IMR-90 (cell line): ENCODE measurements at regions not wholly inside any gene's neighbourhood (a gene's known extent, or its start where the extent isn't known, plus 50 kb on each side); places are given as distances from the start of the nearest gene placed in this dataset.

ENCODE experiments used
- ATAC-seq: fragments of 200-7000 bp; cut with Tn5 transposase; 2 replicates; pipeline ENCODE4 v1.9.1; 2020; ENCODE audit warnings: low read depth, mild to moderate bottlenecking, moderate library complexity
- BruUV-seq: library from RNA; stranded (reverse); fragments of 400-500 nt; replicated peaks from 2 replicates; lab custom pipeline; 2021; lab: Mats Ljungman, UMichigan
- CTCF ChIA-PET: fragments of 300-600 bp; formaldehyde crosslinking; extraction: SDS; loops from one replicate; lab custom pipeline; 2021; ENCODE audit warnings: antibody characterized with exemption; lab: Yijun Ruan, JAX
- POLR2A ChIA-PET: fragments of 300-600 bp; sonication (Branson Sonifier 250); formaldehyde crosslinking; loops from one replicate; lab custom pipeline; 2022; ENCODE audit warnings: antibody characterized with exemption; ENCODE audit not compliant: unreplicated experiment; lab: Charles Lee
- DNase-seq: peaks from one replicate; pipeline ENCODE4 v3.0.0; 2013
- H2AFZ ChIP-seq: replicated peaks from 2 replicates; pipeline ENCODE3; 2013; ENCODE audit warnings: low read length, mild to moderate bottlenecking; ENCODE audit not compliant: poor library complexity
- H2AK5ac ChIP-seq: 2 replicates; pipeline ENCODE4 v1.6.1; 2013; ENCODE audit warnings: low read depth, low read length, inconsistent platforms
- H2AK9ac ChIP-seq: replicated peaks from 2 replicates; pipeline ENCODE3; 2013; ENCODE audit warnings: mild to moderate bottlenecking, low read depth, low read length, moderate library complexity; ENCODE audit not compliant: poor library complexity
- H2BK120ac ChIP-seq: 2 replicates; pipeline ENCODE4 v1.6.1; 2013; ENCODE audit warnings: low read depth, low read length, inconsistent platforms
- H2BK15ac ChIP-seq: 3 replicates; pipeline ENCODE4 v1.6.1; 2013; ENCODE audit warnings: low read depth, low read length, inconsistent platforms
- H2BK20ac ChIP-seq: 2 replicates; pipeline ENCODE4 v1.6.1; 2013; ENCODE audit warnings: low read depth, mild to moderate bottlenecking, inconsistent platforms, low read length, moderate library complexity
- H2BK5ac ChIP-seq: 2 replicates; pipeline ENCODE4 v1.6.1; 2013; ENCODE audit warnings: mild to moderate bottlenecking, low read depth, low read length, inconsistent platforms; ENCODE audit not compliant: poor library complexity, severe bottlenecking
- H3K14ac ChIP-seq: replicated peaks from 2 replicates; pipeline ENCODE4 v1.6.1; 2013; ENCODE audit warnings: low read depth, low read length, inconsistent platforms
- H3K18ac ChIP-seq: 2 replicates; pipeline ENCODE4 v1.6.1; 2013; ENCODE audit warnings: low read depth, low read length, control low read depth
- H3K23ac ChIP-seq: 2 replicates; pipeline ENCODE4 v1.6.1; 2013; ENCODE audit warnings: low read depth, low read length, inconsistent platforms
- H3K27ac ChIP-seq: 2 replicates; pipeline ENCODE4 v1.5.1; 2013; ENCODE audit warnings: mild to moderate bottlenecking, control low read depth, low read length; ENCODE audit not compliant: insufficient read depth
- H3K27me3 ChIP-seq: 2 replicates; pipeline ENCODE4 v1.6.1; 2013; ENCODE audit warnings: low read length; ENCODE audit not compliant: control insufficient read depth, insufficient read depth
- H3K36me3 ChIP-seq: 2 replicates; pipeline ENCODE4 v1.6.1; 2013; ENCODE audit warnings: low read length, mixed read lengths; ENCODE audit not compliant: control insufficient read depth, insufficient read depth
- H3K4ac ChIP-seq: 2 replicates; pipeline ENCODE4 v1.6.1; 2013; ENCODE audit warnings: low read depth, low read length, inconsistent platforms
- H3K4me1 ChIP-seq: 2 replicates; pipeline ENCODE4 v1.6.1; 2013; ENCODE audit warnings: low read length, mixed read lengths; ENCODE audit not compliant: control insufficient read depth, insufficient read depth
- H3K4me2 ChIP-seq: 2 replicates; pipeline ENCODE4 v1.6.1; 2013; ENCODE audit warnings: low read depth, mild to moderate bottlenecking, control low read depth, low read length, moderate library complexity
- H3K4me3 ChIP-seq: 2 replicates; pipeline ENCODE4 v1.5.1; 2013; ENCODE audit warnings: low read depth, mild to moderate bottlenecking, control low read depth, low read length, moderate library complexity; ENCODE audit not compliant: insufficient read depth
- H3K56ac ChIP-seq: 2 replicates; pipeline ENCODE4 v1.6.1; 2013; ENCODE audit warnings: low read length, inconsistent platforms; ENCODE audit not compliant: insufficient read depth; ENCODE audit errors: extremely low read depth
- H3K79me1 ChIP-seq, 2 experiments: 2 replicates each; pipeline ENCODE4 v1.6.1; 2013; ENCODE audit warnings: low read length in 2 of 2, inconsistent platforms in 1 of 2, low read depth in 1 of 2
- H3K9ac ChIP-seq: 2 replicates; pipeline ENCODE4 v1.6.1; 2013; ENCODE audit warnings: low read depth, low read length, control low read depth
- H3K9me1 ChIP-seq: 2 replicates; pipeline ENCODE4 v1.6.1; 2013; ENCODE audit warnings: low read length, inconsistent platforms; ENCODE audit not compliant: insufficient read depth
- H3K9me3 ChIP-seq: 2 replicates; pipeline ENCODE4 v1.6.1; 2013; ENCODE audit warnings: low read length; ENCODE audit not compliant: control insufficient read depth, insufficient read depth
- H4K20me1 ChIP-seq: 2 replicates; pipeline ENCODE4 v1.6.1; 2013; ENCODE audit warnings: low read length, inconsistent platforms; ENCODE audit not compliant: insufficient read depth
- H4K5ac ChIP-seq: 2 replicates; pipeline ENCODE4 v1.6.1; 2013; ENCODE audit warnings: mild to moderate bottlenecking, low read depth, low read length, control low read depth
- H4K8ac ChIP-seq, 2 experiments: 2 replicates each; pipeline ENCODE4 v1.6.1; 2013; ENCODE audit warnings: low read depth in 2 of 2, low read length in 2 of 2, control low read depth in 1 of 2, inconsistent platforms in 1 of 2
- H4K91ac ChIP-seq: 2 replicates; pipeline ENCODE4 v1.6.1; 2013; ENCODE audit warnings: low read depth, low read length, inconsistent platforms; ENCODE audit not compliant: insufficient read depth
- BHLHE40 ChIP-seq: fragments of 150-350 bp; IDR thresholded peaks from 2 replicates; pipeline ENCODE4 v1.6.1; 2016; ENCODE audit warnings: mild to moderate bottlenecking, low read depth, low read length
- CHD1 ChIP-seq: IDR thresholded peaks from 2 replicates; pipeline ENCODE4 v1.6.1; 2012; ENCODE audit warnings: low read depth, low read length, improper control_type of control experiment
- ELK1 ChIP-seq: fragments of 150-350 bp; IDR thresholded peaks from 2 replicates; pipeline ENCODE4 v1.6.1; 2016; ENCODE audit warnings: low read depth, mild to moderate bottlenecking, low read length, moderate library complexity, borderline replicate concordance
- FOS ChIP-seq: fragments of 150-350 bp; IDR thresholded peaks from 2 replicates; pipeline ENCODE4 v1.6.1; 2016; ENCODE audit warnings: low read depth, low read length
- MAFK ChIP-seq: IDR thresholded peaks from 2 replicates; pipeline ENCODE4 v1.6.1; 2012; ENCODE audit warnings: low read depth, low read length, improper control_type of control experiment
- MXI1 ChIP-seq: IDR thresholded peaks from 2 replicates; pipeline ENCODE4 v1.6.1; 2012; ENCODE audit warnings: low read depth, mild to moderate bottlenecking, low read length, moderate library complexity, borderline replicate concordance
- POLR2A ChIP-seq: IDR thresholded peaks from 2 replicates; pipeline ENCODE4 v1.6.1; 2012; ENCODE audit warnings: mild to moderate bottlenecking, low read depth, low read length
- RAD21 ChIP-seq: IDR thresholded peaks from 2 replicates; pipeline ENCODE4 v1.6.1; 2012; ENCODE audit warnings: low read length, improper control_type of control experiment
- RCOR1 ChIP-seq: IDR thresholded peaks from 2 replicates; pipeline ENCODE4 v1.6.1; 2012; ENCODE audit warnings: mild to moderate bottlenecking, low read length, improper control_type of control experiment; ENCODE audit not compliant: insufficient replicate concordance
- RFX5 ChIP-seq: IDR thresholded peaks from 2 replicates; pipeline ENCODE4 v1.8.0; 2012; ENCODE audit warnings: low read depth, mild to moderate bottlenecking, low read length, moderate library complexity
- SMC3 ChIP-seq: fragments of 150-350 bp; IDR thresholded peaks from 2 replicates; pipeline ENCODE4 v1.6.1; 2016; ENCODE audit warnings: low read depth, mild to moderate bottlenecking, antibody characterized with exemption, low read length, moderate library complexity
- USF2 ChIP-seq: fragments of 150-350 bp; IDR thresholded peaks from 2 replicates; pipeline ENCODE4 v1.6.1; 2017; ENCODE audit warnings: mild to moderate bottlenecking, antibody characterized with exemption, low read length, low read depth
- WGBS, 2 experiments: methylation state at CpG; one replicate each; pipeline versions ENCODE4 v1.1.5 to v1.1.7; 2013; ENCODE audit warnings: missing lambda C conversion rate in 2 of 2; ENCODE audit not compliant: insufficient read length in 1 of 2; ENCODE audit errors: extremely low coverage in 2 of 2; 5-methylcytosine and 5-hydroxymethylcytosine counted together
- dilution Hi-C: fragments of 300-500 bp; cut with HindIII; formaldehyde crosslinking; loops from one replicate; pipeline ENCODE4 v1.14.3; 2018; ENCODE audit warnings: low sequenced_read_pairs; ENCODE audit not compliant: unreplicated experiment
- in situ Hi-C: fragments of 300-500 bp; cut with MboI; formaldehyde crosslinking; loops from 3 replicates; pipeline ENCODE4 v1.14.3; 2019; ENCODE audit warnings: low sequenced_read_pairs, inconsistent platforms, mixed read lengths
- intact Hi-C: fragments of 100-400 bp; cut with micrococcal nuclease; formaldehyde crosslinking; loops from 2 replicates; pipeline ENCODE4 v1.10.0; 2022
- TF ChIP-seq, protein P1 (sequence below): conservative IDR thresholded peaks from 2 replicates; pipeline ENCODE4 v1.5.1; 2012; ENCODE audit warnings: mild to moderate bottlenecking, low read depth, low read length, improper control_type of control experiment

DNA sequence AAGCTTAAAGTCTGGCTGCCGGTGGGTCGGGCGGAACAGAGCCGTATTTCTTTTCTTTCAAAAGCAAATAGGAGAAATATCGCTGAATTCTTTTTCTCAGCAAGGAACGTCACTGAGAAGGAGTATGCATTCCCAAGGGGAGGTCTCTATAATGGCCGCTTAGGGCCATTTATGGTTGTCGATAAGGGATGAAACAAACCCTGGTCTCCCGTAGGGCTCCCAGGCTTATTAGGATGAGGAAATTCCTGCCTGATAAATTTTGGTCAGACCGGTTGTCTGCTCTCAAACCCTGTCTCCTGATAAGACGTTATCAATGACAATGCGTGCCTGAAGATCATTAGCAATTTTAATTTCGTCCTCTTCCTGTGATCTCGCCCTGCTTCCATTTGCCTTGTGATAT, 227.7 kb upstream of the ZEB2 start:
- Histone ChIP-seq H3K9ac (no peak overlapping the region), H3K27me3 (no peaks in the 10 kb centered on the region), H2BK120ac (no peak overlapping the region), H3K56ac (no peak overlapping the region), H2AFZ (no peak overlapping the region), H3K4me3 (no peak overlapping the region), H3K4ac (no peak overlapping the region), H3K9me3 (peaks cover 12% of the 10 kb centered on the region), H4K5ac (no peak overlapping the region), H3K27ac (no peak overlapping the region), H3K79me1 (no peaks in the 10 kb centered on the region), H3K36me3 (no peaks in the 10 kb centered on the region), H2BK15ac (no peak overlapping the region), H2BK20ac (no peak overlapping the region), H3K4me1 (no peaks in the 10 kb centered on the region), H2BK5ac (no peak overlapping the region), H3K18ac (no peak overlapping the region), H2AK9ac (no peak overlapping the region), H3K14ac (no peak overlapping the region), H4K91ac (no peak overlapping the region), H2AK5ac (no peak overlapping the region), H3K4me2 (no peak overlapping the region), H4K20me1 (no peaks in the 10 kb centered on the region), H4K8ac (no peak overlapping the region), H3K9me1 (no peaks in the 10 kb centered on the region), H3K23ac (no peak overlapping the region)
- ChIA-PET POLR2A (no interaction called here), CTCF (no interaction called here)
- TF ChIP-seq MAFK (no peak), RCOR1 (no peak), BHLHE40 (no peak), ELK1 (no peak), SMC3 (no peak), RFX5 (no peak), USF2 (no peak), MXI1 (no peak), FOS (no peak), CHD1 (no peak), POLR2A (no peak), RAD21 (no peak)
- TF ChIP-seq, protein P1, sequence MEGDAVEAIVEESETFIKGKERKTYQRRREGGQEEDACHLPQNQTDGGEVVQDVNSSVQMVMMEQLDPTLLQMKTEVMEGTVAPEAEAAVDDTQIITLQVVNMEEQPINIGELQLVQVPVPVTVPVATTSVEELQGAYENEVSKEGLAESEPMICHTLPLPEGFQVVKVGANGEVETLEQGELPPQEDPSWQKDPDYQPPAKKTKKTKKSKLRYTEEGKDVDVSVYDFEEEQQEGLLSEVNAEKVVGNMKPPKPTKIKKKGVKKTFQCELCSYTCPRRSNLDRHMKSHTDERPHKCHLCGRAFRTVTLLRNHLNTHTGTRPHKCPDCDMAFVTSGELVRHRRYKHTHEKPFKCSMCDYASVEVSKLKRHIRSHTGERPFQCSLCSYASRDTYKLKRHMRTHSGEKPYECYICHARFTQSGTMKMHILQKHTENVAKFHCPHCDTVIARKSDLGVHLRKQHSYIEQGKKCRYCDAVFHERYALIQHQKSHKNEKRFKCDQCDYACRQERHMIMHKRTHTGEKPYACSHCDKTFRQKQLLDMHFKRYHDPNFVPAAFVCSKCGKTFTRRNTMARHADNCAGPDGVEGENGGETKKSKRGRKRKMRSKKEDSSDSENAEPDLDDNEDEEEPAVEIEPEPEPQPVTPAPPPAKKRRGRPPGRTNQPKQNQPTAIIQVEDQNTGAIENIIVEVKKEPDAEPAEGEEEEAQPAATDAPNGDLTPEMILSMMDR = no peak
- in situ Hi-C loops (no loop called here), dilution Hi-C loops (no loop called here), intact Hi-C loops (no loop called here)
- BruUV-seq = no TSS peak
- WGBS, 2 experiments = 92% methylated on average over 2 of the region's 14 CpGs; no CpG with 5 or more reads in 1 of the 2 experiments
- DNase-seq = no peak
- no peak for ATAC-seq
